ENCODE measurements at regions not wholly inside any gene's neighbourhood (a gene's known extent, or its start where the extent isn't known, plus 50 kb on each side); places are given as distances from the start of the nearest gene placed in this dataset.
"Not testable (repeated sequence)": the region's sequence is repeated elsewhere in the genome, so short reads cannot be mapped to it uniquely, and the experiment has no call there.

GRCh38 chr18:78505851-78506461 is 473.7 kb upstream of the SALL3 start:
- no peak overlapping the region for H3K27ac ChIP-seq
- no peaks in the 10 kb centered on the region for H3K27me3 ChIP-seq
- TF ChIP-seq CTCF (IDR thresholded peaks at IDR 0.05) (no peak), POLR2A (IDR thresholded peaks at IDR 0.05) (no peak)
- H3K4me3 ChIP-seq, result no peak overlapping the region
- peaks cover 0 to 4% (median 0%) of the 10 kb centered on the region in 4 donors for H3K9me3 ChIP-seq
- no peaks in the 10 kb centered on the region for H3K36me3 ChIP-seq
- no peaks in the 10 kb centered on the region for H3K4me1 ChIP-seq
- no peak for DNase-seq

GRCh38 chr18:78507217-78507616 is 472.4 kb upstream of the SALL3 start:
- Histone ChIP-seq H3K9me3 (peaks cover 0 to 4% (median 2%) of the 10 kb centered on the region in 4 donors), H3K4me3 (no peak overlapping the region), H3K27me3 (no peaks in the 10 kb centered on the region), H3K4me1 (no peaks in the 10 kb centered on the region), H3K27ac (no peak overlapping the region), H3K36me3 (no peaks in the 10 kb centered on the region)
- no peak for TF ChIP-seq POLR2A (IDR thresholded peaks at IDR 0.05)
- TF ChIP-seq CTCF (IDR thresholded peaks at IDR 0.05), result no peak
- no peak for DNase-seq

- H3K4me1 ChIP-seq, H3K36me3 ChIP-seq, H3K4me3 ChIP-seq, H3K9me3 ChIP-seq, H3K27me3 ChIP-seq, H3K27ac ChIP-seq, DNase-seq: not testable (repeated sequence)
These were observed 471.3 kb upstream of the SALL3 start for GRCh38 chr18:78508228-78508824.

- Histone ChIP-seq H3K27me3 (no peaks in the 10 kb centered on the region), H3K4me3 (no peak overlapping the region), H3K4me1 (no peaks in the 10 kb centered on the region), H3K9me3 (peaks cover 0 to 4% (median 0%) of the 10 kb centered on the region in 4 donors), H3K27ac (no peak overlapping the region), H3K36me3 (no peaks in the 10 kb centered on the region)
- DNase-seq, result no peak
- TF ChIP-seq POLR2A (IDR thresholded peaks at IDR 0.05) (no peak), CTCF (IDR thresholded peaks at IDR 0.05) (no peak)
These were observed 469.5 kb upstream of the SALL3 start for GRCh38 chr18:78510091-78510490.

- DNase-seq, result no peak
- TF ChIP-seq POLR2A (IDR thresholded peaks at IDR 0.05), result no peak
- no peak for TF ChIP-seq CTCF (IDR thresholded peaks at IDR 0.05)
- no peak overlapping the region for H3K27ac ChIP-seq
These were observed 469.0 kb upstream of the SALL3 start for GRCh38 chr18:78510636-78511035.

GRCh38 chr18:78511666-78512601 is 467.7 kb upstream of the SALL3 start:
- Histone ChIP-seq H3K36me3 (no peaks in the 10 kb centered on the region), H3K9me3 (peaks cover 0 to 4% (median 0%) of the 10 kb centered on the region in 4 donors), H3K4me3 (no peak overlapping the region), H3K4me1 (no peaks in the 10 kb centered on the region), H3K27ac (no peak overlapping the region), H3K27me3 (no peaks in the 10 kb centered on the region)
- DNase-seq, result no peak
- TF ChIP-seq CTCF (IDR thresholded peaks at IDR 0.05) (no peak), POLR2A (IDR thresholded peaks at IDR 0.05) (no peak)

More at GRCh38 chr18:78510636-78511035, 469.0 kb upstream of the SALL3 start:
- Histone ChIP-seq H3K36me3 (no peaks in the 10 kb centered on the region), H3K9me3 (peaks cover 0 to 4% (median 0%) of the 10 kb centered on the region in 4 donors), H3K27me3 (no peaks in the 10 kb centered on the region), H3K4me1 (no peaks in the 10 kb centered on the region), H3K4me3 (no peak overlapping the region)
